NCI-H2029 (cell line): ENCODE measurements at regions not wholly inside any gene's neighbourhood (a gene's known extent, or its start where the extent isn't known, plus 50 kb on each side); places are given as distances from the start of the nearest gene placed in this dataset.

Experiments
- DNase-seq: peaks from one replicate; lab custom pipeline; 2025; lab: John Stamatoyannopoulos, UW

DNA sequence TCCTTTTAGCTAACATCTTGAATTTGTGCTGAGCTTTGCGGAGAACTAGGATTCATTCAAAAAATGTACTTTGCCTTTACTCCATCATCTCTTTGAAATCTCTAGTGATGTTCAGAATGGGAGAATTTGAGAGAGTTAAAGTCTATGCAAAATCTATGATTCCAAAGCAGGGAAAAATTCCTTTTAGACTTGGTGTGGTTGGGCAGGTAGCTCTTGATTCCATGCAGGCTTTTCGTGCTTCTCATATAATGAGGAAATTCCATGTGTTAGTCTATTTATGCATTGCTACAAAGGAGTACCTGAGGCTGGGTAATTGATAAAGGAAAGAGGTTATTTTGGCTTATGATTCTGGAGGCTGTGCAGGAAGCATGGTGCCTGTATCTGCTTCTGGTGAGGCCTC is 258.9 kb upstream of the EPHA4 start:
- no peak for DNase-seq

DNA sequence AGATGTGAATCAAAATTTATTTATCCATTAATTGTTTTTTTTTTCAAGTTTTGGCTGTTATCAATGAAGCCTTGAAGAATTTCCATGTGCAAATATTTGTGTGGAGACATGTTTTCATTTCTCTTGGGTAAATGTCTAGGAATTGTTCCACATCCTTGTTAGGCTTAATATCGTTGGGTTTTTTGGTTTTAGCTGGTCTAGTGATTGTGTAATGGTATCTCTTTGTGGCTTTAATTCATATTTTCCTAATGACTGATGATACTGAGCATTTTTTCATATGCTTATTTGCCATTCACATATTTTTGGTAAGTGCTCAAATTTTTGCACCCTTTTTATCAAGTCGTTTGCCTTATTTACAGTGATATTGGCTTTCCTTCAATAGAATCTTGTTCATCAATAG is 250.3 kb upstream of the EPHA4 start:
- no peak for DNase-seq

DNA sequence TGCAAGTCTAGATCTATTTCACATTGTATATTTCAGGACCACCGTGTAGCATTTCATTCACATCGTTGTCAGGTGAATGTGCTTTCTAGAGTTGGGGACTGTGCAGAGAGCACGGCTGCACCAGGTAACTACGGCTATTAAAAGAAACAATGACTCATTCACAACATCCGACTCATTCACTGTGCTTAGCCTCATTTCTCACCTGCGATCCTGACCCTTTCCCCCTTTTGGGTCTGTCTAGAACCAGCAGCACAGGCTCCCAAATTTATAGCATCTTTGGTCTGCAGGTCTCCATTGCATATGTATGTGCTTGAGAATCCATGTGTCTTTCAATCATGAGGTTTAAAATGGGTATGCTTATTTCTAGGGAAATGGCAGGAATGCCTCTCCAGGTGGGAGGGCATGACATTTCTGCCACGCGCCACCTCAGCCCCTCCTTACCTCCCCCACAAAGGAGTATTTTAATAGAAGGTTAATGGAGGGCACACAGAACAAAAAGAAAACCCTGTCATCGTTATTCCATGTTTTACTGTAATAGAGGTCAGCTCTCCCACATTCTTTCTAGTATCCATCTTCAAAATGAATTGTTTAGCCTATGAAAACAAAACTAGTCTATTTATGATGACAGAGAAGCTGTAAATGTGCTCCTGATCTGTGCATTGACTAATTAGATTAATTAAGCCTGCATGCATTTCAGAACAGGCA is 246.7 kb upstream of the EPHA4 start:
- no peak for DNase-seq

DNA sequence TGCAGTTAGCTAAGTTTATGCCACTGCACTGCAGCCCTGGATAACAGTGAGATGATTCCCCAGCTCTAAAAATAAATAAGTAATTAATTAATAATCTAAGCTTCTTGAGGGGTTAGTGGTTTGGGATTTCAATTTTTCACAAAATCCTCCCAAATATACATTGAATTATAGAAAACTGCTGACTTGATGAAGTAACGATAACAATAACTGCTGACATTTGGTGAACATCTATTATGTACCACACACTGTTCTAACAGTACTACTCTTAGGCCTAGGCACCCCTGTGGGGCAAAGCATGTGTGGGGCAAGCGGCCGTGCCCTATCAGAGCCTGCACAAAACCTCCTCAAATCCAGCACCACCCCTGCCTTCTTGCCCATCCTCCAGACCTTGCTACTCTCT is 245.8 kb upstream of the EPHA4 start:
- no peak for DNase-seq

DNA sequence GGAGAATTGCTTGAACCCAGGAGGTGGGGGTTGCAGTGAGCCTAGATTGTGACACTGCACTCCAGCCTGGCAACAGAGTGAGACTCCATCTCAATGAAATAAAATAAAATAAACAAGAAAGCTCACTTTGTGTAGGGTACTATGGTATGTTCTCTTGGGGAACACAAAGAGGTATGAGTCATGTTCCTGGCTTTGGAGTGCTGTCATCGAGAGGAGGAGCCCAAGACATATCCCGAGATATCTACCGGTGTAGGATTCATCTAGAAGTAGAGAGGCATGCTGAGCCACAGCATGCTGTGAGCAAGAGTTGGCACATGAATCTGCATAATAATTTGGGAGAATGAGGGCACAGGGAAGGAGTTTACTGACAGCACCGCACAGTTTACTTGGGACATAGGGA is 244.9 kb upstream of the EPHA4 start:
- no peak for DNase-seq

DNA sequence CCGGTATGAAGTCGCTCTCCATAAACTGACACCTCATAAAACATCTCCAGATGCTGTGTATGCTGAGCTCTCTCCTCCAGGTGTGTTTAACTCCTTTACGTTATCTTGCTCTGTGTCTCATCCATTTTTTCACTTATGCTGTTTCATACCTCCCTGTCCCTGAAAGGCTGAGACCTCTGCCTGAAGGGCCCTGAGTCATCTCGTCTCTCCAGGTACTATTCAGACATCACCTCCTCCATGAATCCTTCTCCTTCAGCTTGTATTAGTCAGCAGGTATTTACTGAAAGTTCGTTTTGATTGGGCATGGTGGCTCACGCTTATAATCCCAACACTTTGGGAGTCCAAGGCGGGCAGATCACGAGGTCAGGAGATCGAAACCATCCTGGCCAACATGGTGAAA is 244.5 kb upstream of the EPHA4 start:
- DNase-seq: no peak

DNA sequence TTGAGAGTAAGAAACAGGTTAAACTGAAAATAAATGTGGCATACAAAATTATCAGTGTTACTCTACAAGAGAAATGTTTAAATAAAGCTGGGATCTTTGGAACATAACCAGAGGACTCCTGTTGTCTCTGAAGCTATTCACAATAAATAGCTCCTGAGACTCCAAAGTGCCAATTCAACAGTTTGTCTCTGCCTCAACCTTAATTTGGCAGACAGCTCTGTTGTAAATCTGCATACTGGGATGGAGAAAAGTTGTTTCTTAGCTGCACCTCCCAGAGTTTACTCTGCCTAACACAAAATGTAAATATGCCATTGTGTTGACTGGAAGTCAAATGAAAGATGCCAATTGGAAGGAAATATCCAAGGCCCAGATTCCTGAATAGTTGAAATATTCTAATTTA is 238.5 kb upstream of the EPHA4 start:
- DNase-seq: no peak

DNA sequence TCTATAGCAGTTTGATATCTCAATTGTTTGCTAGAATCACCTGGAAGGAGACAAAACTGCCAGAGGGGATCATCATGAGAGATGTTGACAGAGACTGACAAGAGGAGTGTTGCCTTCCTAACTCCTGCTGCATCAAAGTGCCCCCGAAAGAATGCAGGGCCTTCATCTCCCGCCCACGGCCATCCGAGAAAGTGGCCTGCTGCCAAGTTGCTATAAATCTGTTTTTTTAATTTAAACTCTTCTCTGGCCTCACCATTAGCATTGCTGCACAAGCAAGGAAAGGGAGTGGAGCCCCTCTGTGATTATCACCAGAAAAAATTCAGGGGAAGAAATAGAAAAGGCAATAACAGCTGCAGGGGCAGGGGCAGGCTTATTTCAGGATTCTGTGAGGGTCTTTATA is 238.1 kb upstream of the EPHA4 start:
- DNase-seq: no peak

DNA sequence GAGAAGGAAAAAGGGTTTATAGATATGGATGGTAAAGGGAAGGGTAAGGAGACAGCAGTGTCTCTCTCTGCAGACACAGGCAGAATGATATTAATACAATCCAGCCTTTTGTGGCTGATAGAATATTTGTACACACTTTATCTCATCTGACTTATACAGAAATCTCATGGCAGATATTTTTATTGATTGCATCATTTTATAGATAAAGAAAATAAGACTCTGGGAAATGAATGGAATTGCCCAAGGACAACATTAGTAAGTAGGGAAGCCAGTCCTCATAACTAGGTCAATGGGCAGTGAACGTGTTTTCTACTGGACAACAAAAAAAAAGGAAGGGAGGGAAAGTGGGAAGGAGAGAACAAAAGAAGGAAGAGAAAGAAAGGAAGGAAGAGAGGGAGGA is 236.4 kb upstream of the EPHA4 start:
- no peak for DNase-seq

DNA sequence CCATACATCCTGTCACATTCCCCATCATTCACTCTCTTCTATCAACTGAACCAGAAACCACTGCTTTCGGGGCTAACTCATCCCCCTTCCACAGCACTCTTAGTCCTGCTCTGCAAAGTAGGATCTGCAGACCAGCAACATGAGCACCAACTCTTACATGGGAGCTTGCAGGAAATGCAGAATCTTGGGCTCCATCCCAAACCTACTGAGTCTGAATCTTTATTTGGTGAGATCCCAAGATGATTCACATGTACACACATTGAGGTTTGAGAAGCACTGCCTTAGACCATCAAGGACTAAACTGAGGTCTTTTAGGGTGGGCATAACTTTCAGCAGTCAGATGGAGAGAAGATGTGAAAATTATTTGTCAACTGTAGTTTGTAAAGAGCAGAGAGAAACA is 235.6 kb upstream of the EPHA4 start:
- DNase-seq: no peak

DNA sequence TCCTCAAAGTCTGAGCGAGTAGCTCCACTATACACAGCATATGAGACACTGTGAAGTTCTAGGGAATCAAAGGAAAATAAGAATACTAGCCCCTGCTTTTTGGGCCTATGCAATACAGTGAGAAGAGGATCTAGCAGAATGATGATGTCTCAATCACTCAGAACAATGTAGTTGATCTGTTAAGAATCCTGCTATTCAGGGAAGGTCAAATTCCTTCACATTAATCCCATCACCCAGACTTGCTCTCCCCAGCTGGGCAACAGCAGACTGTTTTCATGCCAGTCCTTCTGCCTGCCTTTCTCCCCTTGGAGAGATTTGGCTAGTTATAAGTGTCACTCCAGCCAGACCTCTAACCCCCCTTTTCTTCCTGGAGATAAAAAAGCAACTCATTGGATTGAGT is 230.0 kb upstream of the EPHA4 start:
- DNase-seq: no peak

DNA sequence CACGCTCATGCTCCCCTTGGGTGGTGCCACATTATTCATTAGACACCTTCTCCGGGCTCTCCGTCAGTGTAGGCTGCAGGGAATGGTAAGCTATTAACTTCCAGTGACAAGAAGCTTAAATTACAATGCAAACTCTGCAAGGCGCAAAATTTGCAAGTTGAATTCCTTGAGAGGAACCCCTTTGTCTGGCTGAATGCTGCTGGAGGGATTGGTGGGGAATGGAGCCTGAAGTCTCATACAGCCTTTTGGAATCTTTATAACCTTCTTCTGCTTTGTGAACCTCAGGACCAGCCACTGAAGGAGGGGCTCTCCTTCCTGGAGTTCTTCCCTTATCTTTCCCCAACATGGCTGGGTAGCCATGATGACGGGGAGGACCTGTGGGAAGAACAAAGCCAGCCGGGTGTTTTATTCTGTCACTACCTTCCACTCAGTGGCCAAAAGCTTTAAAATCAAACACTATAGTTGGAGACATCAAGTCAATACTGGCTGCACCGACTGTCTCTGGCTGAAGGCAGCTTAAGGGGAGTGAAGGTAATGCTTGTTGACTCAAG is 220.9 kb upstream of the EPHA4 start:
- DNase-seq: no peak

DNA sequence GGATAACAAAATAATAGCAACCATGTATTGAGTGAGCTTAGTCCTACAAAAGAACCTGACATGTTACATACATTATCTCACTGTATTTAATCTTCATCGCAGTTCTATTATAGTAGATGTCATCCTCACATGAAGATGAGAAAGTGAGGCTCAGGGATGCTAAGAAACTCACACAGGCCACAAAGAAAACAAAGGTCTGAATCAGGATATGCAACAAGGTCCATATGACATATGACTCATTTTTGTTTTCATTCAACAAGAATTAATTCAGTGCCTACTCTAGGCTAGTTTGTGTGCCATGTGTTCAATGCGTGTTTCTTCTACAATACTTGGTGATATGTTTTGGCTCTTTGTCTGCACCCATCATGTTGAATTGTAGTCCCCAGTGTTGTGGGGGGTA is 219.7 kb upstream of the EPHA4 start:
- DNase-seq: no peak

DNA sequence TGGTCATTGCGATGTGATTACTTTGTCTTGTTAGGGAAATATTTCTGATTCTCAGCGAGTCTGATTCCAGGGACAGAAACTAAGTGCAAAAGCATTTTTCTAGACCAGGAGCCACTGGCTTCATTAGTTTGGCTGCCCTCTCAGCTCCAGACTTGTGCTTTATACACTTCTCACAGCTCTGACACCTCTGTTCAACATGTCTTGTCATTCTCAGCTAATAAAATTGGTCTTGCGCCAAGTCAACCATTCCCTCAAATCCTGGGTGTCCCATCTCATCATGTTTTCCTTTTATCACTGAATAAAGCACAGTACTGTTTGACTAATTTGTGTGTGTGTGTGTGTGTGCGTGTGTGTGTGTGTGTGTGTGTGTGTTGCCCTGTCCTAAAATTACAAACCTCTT is 215.5 kb upstream of the EPHA4 start:
- no peak for DNase-seq

DNA sequence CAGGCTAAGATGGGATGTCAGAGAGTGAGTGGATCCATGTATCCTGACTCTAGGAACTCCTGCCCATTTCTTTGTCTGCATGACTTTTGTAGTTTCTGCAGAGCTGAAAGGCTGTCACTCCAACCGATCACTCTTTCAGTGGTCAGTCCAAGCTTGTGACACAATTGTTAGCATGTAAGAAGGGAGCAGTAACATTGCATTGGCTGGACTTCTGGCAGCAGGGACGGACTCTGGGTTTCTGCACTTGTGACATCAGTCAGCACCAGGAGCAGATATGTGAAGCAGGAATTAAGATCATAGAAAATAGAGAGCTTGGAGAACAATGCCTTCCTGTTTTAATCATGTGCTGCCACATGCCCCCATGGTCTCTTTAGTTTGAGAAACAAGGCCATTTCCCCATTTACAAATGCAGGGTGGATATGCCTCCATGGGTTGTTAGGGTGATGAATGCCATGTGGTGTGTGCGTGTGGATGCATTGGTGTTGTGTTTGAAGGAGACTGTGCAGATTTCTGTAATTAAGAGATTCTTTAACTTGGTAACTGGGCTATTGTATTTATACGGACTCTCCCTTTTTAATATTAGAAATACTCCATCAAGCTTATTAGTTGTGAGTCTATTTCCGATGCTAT is 214.3 kb upstream of the EPHA4 start:
- no peak for DNase-seq

DNA sequence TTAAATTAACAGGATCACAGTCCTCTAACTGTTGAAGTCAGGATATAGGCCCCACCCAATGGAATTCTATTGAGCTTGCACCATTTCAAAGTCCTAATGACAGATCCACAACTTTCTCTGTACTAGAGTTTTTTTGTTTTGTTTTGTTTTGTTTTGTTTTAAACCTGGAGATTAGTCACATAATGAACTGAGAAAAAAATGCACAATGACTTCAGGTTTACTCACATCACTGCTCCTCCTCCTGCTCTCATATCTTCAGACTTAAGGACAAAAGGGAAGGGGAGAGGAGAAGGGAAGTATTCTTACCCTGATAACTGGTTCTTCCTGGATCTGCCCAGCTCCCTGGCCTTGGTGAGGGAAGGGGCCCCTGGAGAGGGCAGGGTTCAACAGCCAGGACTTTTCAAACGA is 208.2 kb upstream of the EPHA4 start:
- no peak for DNase-seq

DNA sequence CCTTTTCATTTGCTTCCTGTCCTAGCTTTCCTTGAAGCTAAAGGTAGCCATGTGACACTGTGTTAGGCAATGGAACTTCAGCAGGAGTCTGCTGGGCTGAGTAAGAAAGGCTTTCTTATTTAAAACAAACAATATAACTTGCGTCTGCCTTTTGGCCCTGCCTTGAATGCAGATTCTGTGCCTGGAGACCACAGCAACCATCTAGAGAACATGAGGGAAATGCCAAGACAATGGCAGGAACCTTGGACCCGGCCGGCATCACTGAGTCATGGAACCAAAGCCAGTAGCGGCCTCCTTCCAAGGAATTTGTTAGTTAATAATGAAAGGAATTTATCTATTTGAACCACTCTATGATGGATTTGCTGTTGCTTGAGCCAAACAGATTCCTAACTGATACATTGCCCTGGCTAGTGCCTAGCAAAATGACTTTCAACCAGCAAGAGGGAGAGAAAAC is 207.5 kb upstream of the EPHA4 start:
- no peak for DNase-seq

DNA sequence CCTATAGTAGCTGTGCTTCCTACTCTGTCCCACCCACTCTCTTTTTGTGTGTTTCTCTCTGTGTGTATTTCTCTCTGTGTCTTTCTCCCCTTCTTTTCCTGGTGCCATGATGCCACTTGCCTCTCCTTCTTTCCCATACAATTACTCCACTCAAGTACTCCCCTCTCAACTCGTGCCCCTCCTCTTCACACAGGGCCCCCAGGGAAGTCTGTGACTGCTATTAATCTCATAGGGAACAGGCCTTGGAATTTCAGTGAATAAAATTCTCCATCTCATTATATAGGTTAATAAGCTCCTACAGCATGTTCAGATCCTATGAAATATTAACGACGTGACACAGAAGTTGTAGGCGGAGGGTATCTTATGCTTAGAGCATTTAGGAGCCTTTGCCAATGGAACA is 205.9 kb upstream of the EPHA4 start:
- DNase-seq: no peak

DNA sequence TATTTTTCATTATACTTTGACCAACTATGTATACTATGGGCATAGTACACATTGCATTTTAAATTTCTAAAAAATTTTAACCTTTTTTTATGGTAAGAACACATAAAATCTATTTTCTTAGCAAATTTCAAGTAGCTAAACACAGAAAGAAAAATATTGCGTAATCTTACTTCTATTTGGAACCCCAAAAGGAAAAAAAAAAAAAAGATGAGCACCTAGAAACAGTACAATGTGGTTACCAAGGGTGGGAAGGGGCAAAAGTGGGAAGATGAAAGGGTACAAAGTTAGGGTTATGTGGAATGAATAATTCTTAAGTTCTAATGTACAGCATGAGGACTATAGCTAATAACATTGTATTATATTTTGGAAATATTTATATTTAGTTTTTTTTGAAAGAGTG is 205.0 kb upstream of the EPHA4 start:
- DNase-seq: no peak

DNA sequence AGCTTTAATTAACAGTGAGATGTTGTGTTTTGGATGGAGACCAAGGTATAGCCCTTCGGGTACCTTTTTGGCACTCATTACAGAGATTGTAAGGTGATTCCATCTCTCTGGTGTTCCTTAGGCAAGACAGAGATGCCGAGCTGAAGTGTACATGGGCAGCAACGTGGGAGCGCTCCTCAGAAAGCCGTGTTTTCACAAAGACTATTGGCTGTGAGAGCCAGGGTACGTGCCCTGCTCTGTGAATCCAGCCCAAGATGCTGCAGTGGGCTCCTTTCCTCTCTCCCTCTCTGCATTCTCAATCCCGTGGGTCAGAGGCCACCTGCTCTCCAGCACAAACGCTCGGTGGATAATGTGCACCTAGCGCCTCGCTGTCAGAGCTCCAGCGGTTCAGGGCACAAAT is 203.0 kb upstream of the EPHA4 start:
- DNase-seq: no peak

DNA sequence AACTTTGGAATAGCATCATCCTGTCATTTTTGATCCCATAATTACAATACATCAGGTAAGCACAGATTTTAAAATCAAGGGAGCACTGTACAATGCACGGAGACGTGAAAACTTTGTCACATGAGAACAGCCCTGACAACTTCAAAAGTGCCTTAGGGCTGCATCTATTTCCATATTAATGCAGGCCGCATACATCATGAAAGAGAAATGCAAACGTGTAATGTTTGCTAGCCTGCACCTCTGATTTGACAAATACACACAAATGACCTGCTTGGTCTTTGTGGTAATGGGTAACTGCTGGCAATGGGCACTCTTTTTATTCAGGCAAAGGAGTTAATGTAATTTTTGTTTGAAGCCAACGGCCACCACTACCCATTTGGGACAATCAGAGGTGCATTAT is 202.0 kb upstream of the EPHA4 start:
- DNase-seq: no peak

DNA sequence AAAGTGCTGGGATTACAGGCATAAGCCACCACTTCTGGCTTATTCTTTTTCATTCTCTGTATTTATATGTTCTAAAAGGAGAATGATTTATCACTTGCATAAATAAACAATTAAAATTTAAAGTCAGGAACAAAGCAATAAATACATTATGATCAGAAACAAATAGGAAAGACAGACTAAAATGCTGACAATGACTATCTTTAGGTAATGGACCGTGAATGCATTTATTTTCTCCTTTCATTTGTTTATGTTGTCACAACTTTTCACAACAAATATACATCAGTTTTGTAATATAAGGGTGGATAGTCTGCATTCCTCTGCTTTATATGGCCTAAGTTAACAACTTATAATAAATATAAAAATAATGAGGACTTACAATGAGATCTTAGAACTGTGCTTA is 199.2 kb upstream of the EPHA4 start:
- no peak for DNase-seq

DNA sequence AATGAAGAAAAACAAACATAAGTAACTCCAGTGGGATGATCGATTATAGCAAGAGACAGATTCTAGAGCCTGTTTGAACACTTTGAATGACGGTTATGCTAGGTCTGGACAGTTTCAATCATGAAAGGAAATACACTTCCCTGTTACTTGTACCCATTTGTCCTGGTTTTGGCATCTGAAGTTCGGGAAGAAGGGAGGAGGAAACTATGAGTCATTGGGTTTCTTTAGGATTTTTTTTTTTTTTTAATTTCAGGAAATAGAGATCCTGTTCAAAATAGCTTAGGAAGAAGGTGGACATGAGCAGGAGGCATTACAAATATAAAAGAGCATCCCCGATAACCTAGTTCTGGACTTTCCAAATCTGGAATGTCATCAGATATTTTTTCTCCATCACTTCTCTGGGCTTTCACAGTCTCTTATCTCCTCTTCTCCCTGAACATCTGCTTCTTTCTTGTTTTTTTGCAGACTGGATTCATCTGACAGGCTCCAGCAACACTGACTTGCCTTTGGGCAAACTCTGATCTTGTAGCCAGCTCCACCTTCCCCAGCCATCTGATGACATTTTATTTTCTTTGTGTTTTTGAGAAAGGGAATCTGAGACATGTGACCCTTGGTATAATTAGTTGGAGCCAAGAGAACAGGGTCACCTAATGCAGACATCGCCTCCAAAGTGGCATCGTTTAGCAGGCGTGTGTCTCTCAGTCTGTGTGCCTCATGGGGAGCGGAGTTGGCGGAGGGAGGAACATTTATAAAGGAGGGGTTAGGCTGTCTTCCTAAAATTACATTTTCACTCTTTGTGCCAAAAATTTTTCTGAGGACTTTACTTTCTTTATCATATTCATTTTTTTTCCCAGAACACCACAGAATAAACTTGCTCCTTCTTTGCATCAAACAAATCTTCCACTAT is 195.3 kb upstream of the EPHA4 start:
- no peak for DNase-seq
